CD4-positive, alpha-beta T cell treated with Interleukin-17A for 1 hour (primary cell): ENCODE measurements at regions not wholly inside any gene's neighbourhood (a gene's known extent, or its start where the extent isn't known, plus 50 kb on each side); places are given as distances from the start of the nearest gene placed in this dataset.
"Not testable (repeated sequence)": the region's sequence is repeated elsewhere in the genome, so short reads cannot be mapped to it uniquely, and the experiment has no call there.

Experiments used
- DNase-seq: peaks from one replicate; pipeline ENCODE4 v3.0.0-alpha.2; 2020

GRCh38 chr6:68007717-68008116 lies 627.4 kb upstream of the ADGRB3 start:
- no peak for DNase-seq

GRCh38 chr6:67986694-67987232 lies 648.3 kb upstream of the ADGRB3 start:
- DNase-seq = no peak

- DNase-seq = no peak
These were observed 658.6 kb upstream of the ADGRB3 start for GRCh38 chr6:67976486-67976885.

- DNase-seq = no peak
These were observed 660.2 kb upstream of the ADGRB3 start for GRCh38 chr6:67974931-67975330.

GRCh38 chr6:67971812-67972211 lies 663.3 kb upstream of the ADGRB3 start:
- no peak for DNase-seq

GRCh38 chr6:67966830-67967229 lies 668.3 kb upstream of the ADGRB3 start:
- DNase-seq = no peak

GRCh38 chr6:67956352-67956751 lies 678.7 kb upstream of the ADGRB3 start:
- no peak for DNase-seq

- DNase-seq = no peak
These were observed 682.1 kb upstream of the ADGRB3 start for GRCh38 chr6:67952948-67953347.

GRCh38 chr6:67952121-67952520 lies 683.0 kb upstream of the ADGRB3 start:
- DNase-seq = no peak

GRCh38 chr6:67947762-67948161 lies 687.3 kb upstream of the ADGRB3 start:
- DNase-seq = not testable (repeated sequence)

- no peak for DNase-seq
These were observed 699.1 kb upstream of the ADGRB3 start for GRCh38 chr6:67935976-67936477.

- no peak for DNase-seq
These were observed 701.8 kb upstream of the ADGRB3 start for GRCh38 chr6:67933278-67933677.

- not testable (repeated sequence) for DNase-seq
These were observed 712.5 kb upstream of the ADGRB3 start for GRCh38 chr6:67922588-67922987.

GRCh38 chr6:67920040-67920439 lies 715.0 kb upstream of the ADGRB3 start:
- DNase-seq = not testable (repeated sequence)

- no peak for DNase-seq
These were observed 718.7 kb upstream of the ADGRB3 start for GRCh38 chr6:67916399-67916798.

- no peak for DNase-seq
These were observed 720.7 kb upstream of the ADGRB3 start for GRCh38 chr6:67914419-67914818.

- DNase-seq = no peak
These were observed 725.7 kb upstream of the ADGRB3 start for GRCh38 chr6:67909354-67909753.

GRCh38 chr6:67908379-67908778 lies 726.7 kb upstream of the ADGRB3 start:
- no peak for DNase-seq

- DNase-seq = not testable (repeated sequence)
These were observed 730.3 kb upstream of the ADGRB3 start for GRCh38 chr6:67904735-67905134.

- no peak for DNase-seq
These were observed 736.2 kb upstream of the ADGRB3 start for GRCh38 chr6:67898875-67899274.

- no peak for DNase-seq
These were observed 737.0 kb upstream of the ADGRB3 start for GRCh38 chr6:67897998-67898607.

GRCh38 chr6:67896476-67896875 lies 738.6 kb upstream of the ADGRB3 start:
- no peak for DNase-seq

GRCh38 chr6:67889682-67889995 lies 745.4 kb upstream of the ADGRB3 start:
- no peak for DNase-seq

- DNase-seq = no peak
These were observed 746.0 kb upstream of the ADGRB3 start for GRCh38 chr6:67888886-67889681.
